Ovary (tissue), 7 donors: ENCODE measurements at regions not wholly inside any gene's neighbourhood (a gene's known extent, or its start where the extent isn't known, plus 50 kb on each side); places are given as distances from the start of the nearest gene placed in this dataset.

Source experiments
- DNase-seq, 5 donors: peaks; one replicate each; pipeline ENCODE4 v3.0.0-alpha.2; 2019 to 2020
- H3K27ac ChIP-seq, 2 donors: fragments of 200-600 bp; one replicate each; pipeline versions ENCODE4 v1.5.1 to v1.8.0; 2019 to 2022
- H3K27me3 ChIP-seq: fragments of 200-600 bp; one replicate; pipeline ENCODE4 v1.8.0; 2022
- H3K36me3 ChIP-seq: fragments of 200-600 bp; sonication (generic); one replicate; pipeline ENCODE4 v1.5.1; 2019
- H3K4me1 ChIP-seq: one replicate; pipeline ENCODE4 v1.8.1; 2013; ENCODE audit warnings: mild to moderate bottlenecking, moderate library complexity; ENCODE audit not compliant: insufficient read depth
- H3K4me3 ChIP-seq: fragments of 200-600 bp; sonication (generic); one replicate; pipeline ENCODE4 v1.5.1; 2017
- H3K9me3 ChIP-seq, 2 donors: fragments of 200-600 bp in 1 of 2; sonication (generic) in 1 of 2; one replicate each; pipeline versions ENCODE4 v1.5.1 to v1.8.1; 2013 to 2019; ENCODE audit warnings: mild to moderate bottlenecking in 1 of 2, moderate library complexity in 1 of 2
- CTCF ChIP-seq, 3 donors: fragments of 450-650 bp in 2 of 3; fragments of 200-600 bp in 1 of 3; IDR thresholded peaks; one replicate each; pipeline versions ENCODE4 v1.5.1 to v1.8.0; 2016 to 2022; ENCODE audit warnings: antibody characterized with exemption in 3 of 3, mild to moderate bottlenecking in 1 of 3
- EP300 ChIP-seq: sonication (generic); formaldehyde crosslinking; IDR thresholded peaks from one replicate; pipeline ENCODE4 v1.6.1; 2017; ENCODE audit warnings: antibody characterized with exemption
- POLR2A ChIP-seq: fragments of 450-650 bp; IDR thresholded peaks from one replicate; pipeline ENCODE4 v1.6.1; 2017; ENCODE audit warnings: antibody characterized with exemption, mild to moderate bottlenecking, moderate library complexity
- WGBS, 3 donors: extraction: QIAGEN DNeasy Blood & Tissue Kit in 1 of 3; methylation state at CpG; one replicate each; pipeline versions ENCODE4 v1.1.5 to v1.1.7; 2013 to 2017; 5-methylcytosine and 5-hydroxymethylcytosine counted together
- intact Hi-C, 4 donors: fragments of 100-400 bp; cut with DNase I; formaldehyde crosslinking; loops; one replicate each; pipeline versions ENCODE4 v1.11.0 to v1.15.1; 2022 to 2023
- donor health status: DM: no; HTN: no; CAD: no; lungs with moderate emphysema.
- donor health status: DM: no; HTN: no; CAD: no.
- donor health status: Bipolar disorder and iron deficiency.
- donor health status: DM: no; HTN: no; CAD: no.
- donor health status: DM: yes; HTN: yes; CAD: no.

GRCh38 chr3:103077910-103078309, 643.1 kb downstream of the ZPLD1 start:
- Histone ChIP-seq H3K4me3 (no peak overlapping the region), H3K4me1 (no peaks in the 10 kb centered on the region), H3K27me3 (no peaks in the 10 kb centered on the region), H3K27ac (no peak overlapping the region), H3K36me3 (no peaks in the 10 kb centered on the region), H3K9me3 (no peaks in the 10 kb centered on the region)
- WGBS, 3 donors = 86 to 91% (median 88%) methylated on average over 3 of the region's 3 CpGs
- no peak for DNase-seq
- intact Hi-C loops = no loop called here
- TF ChIP-seq POLR2A (no peak), CTCF (IDR thresholded peaks at IDR 0.05) (no peak), EP300 (no peak)

- H3K4me3 ChIP-seq = no peak overlapping the region
- H3K27ac ChIP-seq = no peak overlapping the region
- intact Hi-C loops = no loop called here
- H3K36me3 ChIP-seq = no peaks in the 10 kb centered on the region
- WGBS, 3 donors = 86 to 95% (median 95%) methylated on average over 1 of the region's 1 CpG
- no peaks in the 10 kb centered on the region for H3K4me1 ChIP-seq
- no peaks in the 10 kb centered on the region for H3K9me3 ChIP-seq
- no peaks in the 10 kb centered on the region for H3K27me3 ChIP-seq
- no peak for DNase-seq
- TF ChIP-seq EP300 (no peak), POLR2A (no peak), CTCF (IDR thresholded peaks at IDR 0.05) (no peak)
Observed at GRCh38 chr3:103082501-103082900, 647.7 kb downstream of the ZPLD1 start.

- WGBS, 3 donors = 83 to 92% (median 87%) methylated on average over 3 of the region's 3 CpGs
- Histone ChIP-seq H3K9me3 (no peaks in the 10 kb centered on the region), H3K27ac (no peak overlapping the region), H3K4me1 (no peaks in the 10 kb centered on the region), H3K4me3 (no peak overlapping the region), H3K36me3 (no peaks in the 10 kb centered on the region), H3K27me3 (no peaks in the 10 kb centered on the region)
- no peak for DNase-seq
- intact Hi-C loops = no loop called here
- TF ChIP-seq CTCF (IDR thresholded peaks at IDR 0.05) (no peak), POLR2A (no peak), EP300 (no peak)
Observed at GRCh38 chr3:103083848-103084631, 649.2 kb downstream of the ZPLD1 start.

- Histone ChIP-seq H3K36me3 (no peaks in the 10 kb centered on the region), H3K4me1 (no peaks in the 10 kb centered on the region), H3K27me3 (no peaks in the 10 kb centered on the region), H3K9me3 (no peaks in the 10 kb centered on the region), H3K27ac (no peak overlapping the region), H3K4me3 (no peak overlapping the region)
- intact Hi-C loops = no loop called here
- no peak for DNase-seq
- TF ChIP-seq EP300 (no peak), CTCF (IDR thresholded peaks at IDR 0.05) (no peak), POLR2A (no peak)
Observed at GRCh38 chr3:103085465-103085864, 650.6 kb downstream of the ZPLD1 start.
